ENCODE measurements at regions not wholly inside any gene's neighbourhood (a gene's known extent, or its start where the extent isn't known, plus 50 kb on each side); places are given as distances from the start of the nearest gene placed in this dataset.

GRCh38 chrX:53738370-53738906 lies 51.9 kb upstream of the HUWE1 start:
- Histone ChIP-seq H3K27me3 (ENCODE audit: control insufficient read depth in 2 of 2, insufficient read depth in 1 of 2, low read length in 1 of 2) (no peaks in the 10 kb centered on the region), H3K4me3 (ENCODE audit: low read length in 2 of 2) (no peak overlapping the region), H3K27ac (ENCODE audit: low read depth in 1 of 2, low read length in 1 of 2) (no peak overlapping the region), H3K4me1 (ENCODE audit: control insufficient read depth in 2 of 2, insufficient read depth in 2 of 2, low read length in 2 of 2) (no peaks in the 10 kb centered on the region), H3K36me3 (ENCODE audit: control insufficient read depth in 2 of 2, insufficient read depth in 2 of 2, low read length in 1 of 2) (no peaks in the 10 kb centered on the region), H3K9me3 (ENCODE audit: control insufficient read depth in 2 of 2, insufficient read depth in 1 of 2, low read length in 1 of 2) (no peaks in the 10 kb centered on the region)
- DNase-seq (ENCODE audit: low read depth in 6 of 9, low spot score in 9 of 9) = no peak
- WGBS = no CpG with 5 or more reads among the region's 4 CpGs

Data from thymus (tissue), 11 donors.